ENCODE measurements at regions not wholly inside any gene's neighbourhood (a gene's known extent, or its start where the extent isn't known, plus 50 kb on each side); places are given as distances from the start of the nearest gene placed in this dataset.

DNA sequence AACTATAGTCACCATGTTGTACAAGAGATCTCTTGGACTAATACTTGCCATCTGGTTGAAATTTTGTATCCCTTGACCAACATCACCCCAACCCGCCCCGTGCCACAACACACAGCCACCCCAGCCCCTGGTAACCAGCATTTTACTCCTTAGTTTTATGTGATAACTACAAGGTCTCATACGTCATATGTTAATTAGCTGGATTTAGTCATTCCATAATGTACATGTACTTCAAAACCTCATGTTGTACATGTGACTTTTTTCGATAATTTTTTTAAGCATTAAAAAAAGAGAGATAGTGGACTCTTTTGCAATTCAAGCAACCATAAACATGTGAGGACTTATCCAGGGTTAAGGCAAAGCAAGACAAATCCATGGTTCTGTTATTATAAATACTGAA lies 773.4 kb upstream of the NOVA1 start:
- H3K9me1 ChIP-seq (ENCODE audit: control insufficient read depth, extremely low read depth, insufficient read depth, low read length) = no peaks in the 10 kb centered on the region
- TF ChIP-seq, protein P1, sequence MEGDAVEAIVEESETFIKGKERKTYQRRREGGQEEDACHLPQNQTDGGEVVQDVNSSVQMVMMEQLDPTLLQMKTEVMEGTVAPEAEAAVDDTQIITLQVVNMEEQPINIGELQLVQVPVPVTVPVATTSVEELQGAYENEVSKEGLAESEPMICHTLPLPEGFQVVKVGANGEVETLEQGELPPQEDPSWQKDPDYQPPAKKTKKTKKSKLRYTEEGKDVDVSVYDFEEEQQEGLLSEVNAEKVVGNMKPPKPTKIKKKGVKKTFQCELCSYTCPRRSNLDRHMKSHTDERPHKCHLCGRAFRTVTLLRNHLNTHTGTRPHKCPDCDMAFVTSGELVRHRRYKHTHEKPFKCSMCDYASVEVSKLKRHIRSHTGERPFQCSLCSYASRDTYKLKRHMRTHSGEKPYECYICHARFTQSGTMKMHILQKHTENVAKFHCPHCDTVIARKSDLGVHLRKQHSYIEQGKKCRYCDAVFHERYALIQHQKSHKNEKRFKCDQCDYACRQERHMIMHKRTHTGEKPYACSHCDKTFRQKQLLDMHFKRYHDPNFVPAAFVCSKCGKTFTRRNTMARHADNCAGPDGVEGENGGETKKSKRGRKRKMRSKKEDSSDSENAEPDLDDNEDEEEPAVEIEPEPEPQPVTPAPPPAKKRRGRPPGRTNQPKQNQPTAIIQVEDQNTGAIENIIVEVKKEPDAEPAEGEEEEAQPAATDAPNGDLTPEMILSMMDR (optimal IDR thresholded peaks at IDR 0.05 in 1 of 3, IDR thresholded peaks at IDR 0.05 in 1 of 3, conservative IDR thresholded peaks at IDR 0.05 in 1 of 3; ENCODE audit: extremely low read depth in 1 of 3, insufficient read depth in 2 of 3, low read length in 3 of 3) = no peak
- no peaks in the 10 kb centered on the region for H4K20me1 ChIP-seq (ENCODE audit: control insufficient read depth, extremely low read depth, insufficient read depth, low read length)
- no peaks in the 10 kb centered on the region for H3K36me3 ChIP-seq (ENCODE audit: control insufficient read depth in 2 of 2, extremely low read depth in 1 of 2, insufficient read depth in 2 of 2, low read length in 2 of 2)
- FAIRE-seq = no peak
- H2AFZ ChIP-seq (ENCODE audit: control insufficient read depth, low read length) = no peak overlapping the region
- H3K4me2 ChIP-seq (ENCODE audit: control insufficient read depth, extremely low read depth, insufficient read depth, low read depth, low read length) = no peak overlapping the region
- dilution Hi-C loops (cut with MboI; ENCODE audit: extremely low pct_ligation_motif_present, low sequenced_read_pairs) = no loop called here
- no peak for DNase-seq (ENCODE audit: low read depth, low spot score)
- H3K79me2 ChIP-seq (ENCODE audit: control insufficient read depth, insufficient read depth, low read length) = no peaks in the 10 kb centered on the region
- no peak overlapping the region for H3K27ac ChIP-seq (ENCODE audit: control insufficient read depth, insufficient read depth, low read length)
- H3K9me3 ChIP-seq (ENCODE audit: control insufficient read depth, low read depth, low read length) = peaks cover 3% of the 10 kb centered on the region
- no peaks in the 10 kb centered on the region for H3K27me3 ChIP-seq (ENCODE audit: control insufficient read depth, extremely low read depth, insufficient read depth, low read length)
- H3K9ac ChIP-seq (ENCODE audit: control insufficient read depth, extremely low read depth, insufficient read depth, low read length) = no peak overlapping the region
- no peaks in the 10 kb centered on the region for H3K4me1 ChIP-seq (ENCODE audit: control insufficient read depth, extremely low read depth, insufficient read depth, low read length)
- H3K4me3 ChIP-seq (ENCODE audit: control insufficient read depth in 2 of 3, extremely low read depth in 1 of 3, insufficient read depth in 2 of 3, low read depth in 1 of 3, low read length in 3 of 3) = no peak overlapping the region

DNA sequence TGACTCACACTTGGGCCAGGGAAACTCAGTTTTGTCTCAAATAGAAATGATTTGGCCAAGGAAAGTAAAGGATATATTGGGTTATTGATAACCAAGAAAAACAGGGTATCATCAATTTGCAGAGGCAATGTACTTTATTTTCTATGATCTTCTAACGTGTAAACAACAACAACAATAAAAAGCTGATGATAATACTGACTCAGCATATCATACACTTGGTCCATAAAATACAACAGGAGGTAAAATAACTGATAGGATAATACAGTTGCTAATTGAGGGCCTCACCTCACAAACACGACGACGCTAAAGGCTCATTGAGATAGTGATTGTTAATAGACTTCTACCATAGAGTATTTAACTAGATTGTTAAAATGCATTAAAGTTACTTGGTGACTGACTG lies 774.0 kb upstream of the NOVA1 start:
- H3K4me3 ChIP-seq (ENCODE audit: control insufficient read depth in 2 of 3, extremely low read depth in 1 of 3, insufficient read depth in 2 of 3, low read depth in 1 of 3, low read length in 3 of 3) = no peak overlapping the region
- no peaks in the 10 kb centered on the region for H3K79me2 ChIP-seq (ENCODE audit: control insufficient read depth, insufficient read depth, low read length)
- H3K9me1 ChIP-seq (ENCODE audit: control insufficient read depth, extremely low read depth, insufficient read depth, low read length) = no peaks in the 10 kb centered on the region
- no peaks in the 10 kb centered on the region for H3K27me3 ChIP-seq (ENCODE audit: control insufficient read depth, extremely low read depth, insufficient read depth, low read length)
- FAIRE-seq = no peak
- no peak overlapping the region for H3K4me2 ChIP-seq (ENCODE audit: control insufficient read depth, extremely low read depth, insufficient read depth, low read depth, low read length)
- DNase-seq (ENCODE audit: low read depth, low spot score) = no peak
- no peak for TF ChIP-seq EZH2 (IDR thresholded peaks at IDR 0.05; ENCODE audit: low read length)
- TF ChIP-seq, protein P1 (optimal IDR thresholded peaks at IDR 0.05 in 1 of 3, IDR thresholded peaks at IDR 0.05 in 1 of 3, conservative IDR thresholded peaks at IDR 0.05 in 1 of 3; ENCODE audit: extremely low read depth in 1 of 3, insufficient read depth in 2 of 3, low read length in 3 of 3) = no peak
- H3K36me3 ChIP-seq (ENCODE audit: control insufficient read depth in 2 of 2, extremely low read depth in 1 of 2, insufficient read depth in 2 of 2, low read length in 2 of 2) = no peaks in the 10 kb centered on the region
- H3K4me1 ChIP-seq (ENCODE audit: control insufficient read depth, extremely low read depth, insufficient read depth, low read length) = no peaks in the 10 kb centered on the region
- dilution Hi-C loops (cut with MboI; ENCODE audit: extremely low pct_ligation_motif_present, low sequenced_read_pairs) = no loop called here
- no peak overlapping the region for H2AFZ ChIP-seq (ENCODE audit: control insufficient read depth, low read length)
- H3K9me3 ChIP-seq (ENCODE audit: control insufficient read depth, low read depth, low read length) = peaks cover 3% of the 10 kb centered on the region
- H3K27ac ChIP-seq (ENCODE audit: control insufficient read depth, insufficient read depth, low read length) = no peak overlapping the region
- H4K20me1 ChIP-seq (ENCODE audit: control insufficient read depth, extremely low read depth, insufficient read depth, low read length) = no peaks in the 10 kb centered on the region
- H3K9ac ChIP-seq (ENCODE audit: control insufficient read depth, extremely low read depth, insufficient read depth, low read length) = no peak overlapping the region

All from keratinocyte (primary cell).